RWPE2 (cell line): ENCODE measurements at regions not wholly inside any gene's neighbourhood (a gene's known extent, or its start where the extent isn't known, plus 50 kb on each side); places are given as distances from the start of the nearest gene placed in this dataset.

ENCODE experiments used
- ATAC-seq: fragments of 200-7000 bp; cut with Tn5 transposase; 3 replicates; pipeline ENCODE4 v1.9.1; 2021; ENCODE audit warnings: low read depth
- DNase-seq: peaks from one replicate; pipeline ENCODE4 v3.0.0-alpha.2; 2020; ENCODE audit warnings: low spot score
- H3K27ac ChIP-seq: fragments of 450-650 bp; 2 replicates; pipeline ENCODE4 v1.5.1; 2017; ENCODE audit warnings: mild to moderate bottlenecking; ENCODE audit not compliant: poor library complexity, severe bottlenecking
- H3K27me3 ChIP-seq: fragments of 250-450 bp; sonication (Bioruptor Pico); 2 replicates; pipeline ENCODE4 v1.5.1; 2021; ENCODE audit warnings: mild to moderate bottlenecking, moderate library complexity; ENCODE audit not compliant: insufficient read depth, poor library complexity, severe bottlenecking
- H3K36me3 ChIP-seq: fragments of 250-450 bp; sonication (Bioruptor Pico); 2 replicates; pipeline ENCODE4 v1.5.1; 2020; ENCODE audit warnings: low read depth, mild to moderate bottlenecking, moderate library complexity
- H3K4me1 ChIP-seq: fragments of 250-450 bp; sonication (Bioruptor Pico); 2 replicates; pipeline ENCODE4 v1.5.1; 2021; ENCODE audit warnings: mild to moderate bottlenecking, moderate library complexity; ENCODE audit not compliant: insufficient read depth, poor library complexity, severe bottlenecking
- H3K4me3 ChIP-seq: fragments of 250-450 bp; sonication (Bioruptor Pico); 2 replicates; pipeline ENCODE4 v1.5.1; 2021; ENCODE audit warnings: mild to moderate bottlenecking, moderate library complexity; ENCODE audit not compliant: severe bottlenecking
- H3K9me3 ChIP-seq: fragments of 250-450 bp; sonication (Bioruptor Pico); 2 replicates; pipeline ENCODE4 v1.5.1; 2021; ENCODE audit warnings: mild to moderate bottlenecking, moderate library complexity; ENCODE audit not compliant: severe bottlenecking
- TF ChIP-seq, protein P1 (sequence below): fragments of 450-650 bp; IDR thresholded peaks from one replicate; pipeline ENCODE4 v1.5.1; 2017; ENCODE audit warnings: mild to moderate bottlenecking, moderate library complexity; ENCODE audit not compliant: poor library complexity, severe bottlenecking

- Histone ChIP-seq H3K4me3 (no peak overlapping the region), H3K27me3 (no peaks in the 10 kb centered on the region), H3K27ac (no peak overlapping the region), H3K36me3 (no peaks in the 10 kb centered on the region), H3K9me3 (no peaks in the 10 kb centered on the region), H3K4me1 (no peaks in the 10 kb centered on the region)
- TF ChIP-seq, protein P1, sequence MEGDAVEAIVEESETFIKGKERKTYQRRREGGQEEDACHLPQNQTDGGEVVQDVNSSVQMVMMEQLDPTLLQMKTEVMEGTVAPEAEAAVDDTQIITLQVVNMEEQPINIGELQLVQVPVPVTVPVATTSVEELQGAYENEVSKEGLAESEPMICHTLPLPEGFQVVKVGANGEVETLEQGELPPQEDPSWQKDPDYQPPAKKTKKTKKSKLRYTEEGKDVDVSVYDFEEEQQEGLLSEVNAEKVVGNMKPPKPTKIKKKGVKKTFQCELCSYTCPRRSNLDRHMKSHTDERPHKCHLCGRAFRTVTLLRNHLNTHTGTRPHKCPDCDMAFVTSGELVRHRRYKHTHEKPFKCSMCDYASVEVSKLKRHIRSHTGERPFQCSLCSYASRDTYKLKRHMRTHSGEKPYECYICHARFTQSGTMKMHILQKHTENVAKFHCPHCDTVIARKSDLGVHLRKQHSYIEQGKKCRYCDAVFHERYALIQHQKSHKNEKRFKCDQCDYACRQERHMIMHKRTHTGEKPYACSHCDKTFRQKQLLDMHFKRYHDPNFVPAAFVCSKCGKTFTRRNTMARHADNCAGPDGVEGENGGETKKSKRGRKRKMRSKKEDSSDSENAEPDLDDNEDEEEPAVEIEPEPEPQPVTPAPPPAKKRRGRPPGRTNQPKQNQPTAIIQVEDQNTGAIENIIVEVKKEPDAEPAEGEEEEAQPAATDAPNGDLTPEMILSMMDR, result no peak
- ATAC-seq (no peak), DNase-seq (no peak)
Measured at GRCh38 chr13:33996636-33997035, 178.7 kb downstream of the RFC3 start.

GRCh38 chr13:33997574-33997973 is 179.6 kb downstream of the RFC3 start:
- no peaks in the 10 kb centered on the region for H3K36me3 ChIP-seq
- ATAC-seq (no peak), DNase-seq (no peak)
- H3K4me1 ChIP-seq, result no peaks in the 10 kb centered on the region
- H3K27me3 ChIP-seq, result no peaks in the 10 kb centered on the region
- no peaks in the 10 kb centered on the region for H3K9me3 ChIP-seq
- no peak overlapping the region for H3K4me3 ChIP-seq
- H3K27ac ChIP-seq, result no peak overlapping the region
- TF ChIP-seq, protein P1, result no peak

DNA sequence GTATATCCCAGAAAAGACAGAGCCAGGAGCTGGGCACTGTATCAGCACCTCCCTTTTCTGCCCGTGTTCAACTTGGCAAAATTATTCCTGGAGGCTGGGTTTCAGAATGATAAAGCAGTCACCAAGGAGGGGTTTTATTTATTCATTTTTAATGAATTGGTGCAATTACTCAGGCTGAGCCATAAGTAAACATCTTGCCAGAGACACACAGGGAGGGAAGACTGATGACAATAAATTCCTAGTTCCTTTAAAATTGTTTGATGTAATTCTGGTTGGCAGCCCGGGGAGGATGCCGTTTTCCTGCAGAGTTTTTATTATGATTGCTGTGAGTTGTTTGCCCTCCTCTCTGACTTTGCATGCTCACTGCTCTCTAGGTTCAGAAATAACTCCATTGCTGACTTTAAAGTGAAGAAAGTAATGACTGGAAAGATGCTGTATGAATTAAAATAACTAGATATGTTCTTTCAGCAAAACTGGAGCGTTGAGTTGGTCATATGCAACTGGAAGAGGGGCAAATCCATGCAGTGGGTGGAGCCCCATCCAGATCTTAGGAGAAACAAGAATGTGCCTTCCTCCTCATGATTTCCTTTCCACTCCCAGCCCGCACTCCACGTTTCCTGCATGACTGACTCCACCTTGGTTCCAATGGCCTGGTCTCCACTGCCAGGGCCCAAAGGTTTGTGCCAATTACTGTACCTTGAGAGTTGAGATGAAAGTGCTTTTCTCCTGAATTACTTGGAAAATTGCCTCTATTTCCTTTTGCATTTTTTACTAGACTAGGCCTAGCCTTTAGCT is 182.1 kb downstream of the RFC3 start:
- H3K27ac ChIP-seq, result no peak overlapping the region
- no peak for DNase-seq
- no peaks in the 10 kb centered on the region for H3K4me1 ChIP-seq
- no peaks in the 10 kb centered on the region for H3K9me3 ChIP-seq
- H3K4me3 ChIP-seq, result no peak overlapping the region
- TF ChIP-seq, protein P1, result no peak
- H3K36me3 ChIP-seq, result no peaks in the 10 kb centered on the region
- H3K27me3 ChIP-seq, result no peaks in the 10 kb centered on the region
- no peak for ATAC-seq

GRCh38 chr13:34000955-34001354 is 183.0 kb downstream of the RFC3 start:
- ATAC-seq, result no peak
- H3K4me1 ChIP-seq, result no peaks in the 10 kb centered on the region
- TF ChIP-seq, protein P1, result no peak
- no peaks in the 10 kb centered on the region for H3K9me3 ChIP-seq
- H3K4me3 ChIP-seq, result no peak overlapping the region
- H3K27ac ChIP-seq, result no peak overlapping the region
- no peaks in the 10 kb centered on the region for H3K27me3 ChIP-seq
- H3K36me3 ChIP-seq, result no peaks in the 10 kb centered on the region
- DNase-seq, result no peak

- no peak overlapping the region for H3K27ac ChIP-seq
- no peak for DNase-seq
- no peaks in the 10 kb centered on the region for H3K27me3 ChIP-seq
- H3K9me3 ChIP-seq, result no peaks in the 10 kb centered on the region
- no peak overlapping the region for H3K4me3 ChIP-seq
- H3K36me3 ChIP-seq, result no peaks in the 10 kb centered on the region
- no peak for ATAC-seq
- TF ChIP-seq, protein P1, result no peak
- no peaks in the 10 kb centered on the region for H3K4me1 ChIP-seq
Measured at GRCh38 chr13:34001389-34001788, 183.4 kb downstream of the RFC3 start.
